HEK293 (cell line): ENCODE measurements at regions not wholly inside any gene's neighbourhood (a gene's known extent, or its start where the extent isn't known, plus 50 kb on each side); places are given as distances from the start of the nearest gene placed in this dataset.

Experiments
- CTCF ChIA-PET: fragments of 350-600 bp; formaldehyde crosslinking; extraction: SDS; loops from one replicate; lab custom pipeline; 2021; ENCODE audit warnings: antibody characterized with exemption; lab: Yijun Ruan, JAX
- POLR2A ChIA-PET: fragments of 300-600 bp; formaldehyde crosslinking; extraction: SDS; loops from one replicate; lab custom pipeline; 2020; ENCODE audit warnings: antibody characterized with exemption, inconsistent platforms; lab: Yijun Ruan, JAX
- H3K27ac ChIP-seq: fragments of 200-500 bp; sonication (Bioruptor generic); 2 replicates; pipeline ENCODE4 v1.5.1; 2014; ENCODE audit warnings: low read depth, low read length, control low read depth, inconsistent platforms; ENCODE audit errors: extremely low read depth
- H3K36me3 ChIP-seq, 2 experiments: fragments of 200-500 bp in 1 of 2; sonication (Bioruptor generic) in 1 of 2; 1 replicate in 1 of 2; 2 replicates in 1 of 2; pipeline ENCODE4 v1.5.1; 2014 to 2017; ENCODE audit warnings: inconsistent platforms in 2 of 2, low read length in 2 of 2; ENCODE audit not compliant: control insufficient read depth in 2 of 2, insufficient read depth in 1 of 2
- H3K4me1 ChIP-seq: fragments of 200-500 bp; sonication (Bioruptor generic); 2 replicates; pipeline ENCODE4 v1.5.1; 2014; ENCODE audit warnings: mild to moderate bottlenecking, low read length, inconsistent platforms; ENCODE audit not compliant: control insufficient read depth, insufficient read depth
- H3K4me3 ChIP-seq: 2 replicates; pipeline ENCODE4 v1.5.1; 2011; ENCODE audit warnings: low read depth, mild to moderate bottlenecking, control low read depth, low read length, moderate library complexity
- H3K9me3 ChIP-seq: fragments of 200-500 bp; sonication (Bioruptor generic); 2 replicates; pipeline ENCODE4 v1.5.1; 2014; ENCODE audit warnings: low read depth, low read length, inconsistent platforms; ENCODE audit not compliant: control insufficient read depth, insufficient read depth
- ATF2 ChIP-seq: fragments of 450-650 bp; formaldehyde crosslinking; IDR thresholded peaks from 2 replicates; pipeline ENCODE4 v1.5.1; 2016; ENCODE audit warnings: missing biosample characterization, missing genetic modification characterization, low read depth
- BCL6B ChIP-seq: fragments of 450-650 bp; formaldehyde crosslinking; IDR thresholded peaks from 2 replicates; pipeline ENCODE4 v1.5.1; 2017; ENCODE audit warnings: missing biosample characterization, missing genetic modification characterization
- GFI1B ChIP-seq: fragments of 450-650 bp; formaldehyde crosslinking; IDR thresholded peaks from 2 replicates; pipeline ENCODE4 v1.5.1; 2016; ENCODE audit warnings: missing biosample characterization, missing genetic modification characterization
- GLI4 ChIP-seq: fragments of 450-650 bp; formaldehyde crosslinking; IDR thresholded peaks from 2 replicates; pipeline ENCODE4 v1.5.1; 2016; ENCODE audit warnings: missing biosample characterization, missing genetic modification characterization
- INSM2 ChIP-seq: fragments of 450-650 bp; formaldehyde crosslinking; IDR thresholded peaks from 2 replicates; pipeline ENCODE4 v1.5.1; 2016; ENCODE audit warnings: missing biosample characterization, missing genetic modification characterization
- KLF7 ChIP-seq: fragments of 450-650 bp; formaldehyde crosslinking; IDR thresholded peaks from 2 replicates; pipeline ENCODE4 v1.5.1; 2016; ENCODE audit warnings: missing biosample characterization, missing genetic modification characterization, borderline replicate concordance
- PBX3 ChIP-seq: sonication (generic); formaldehyde crosslinking; IDR thresholded peaks from 2 replicates; pipeline ENCODE4 v1.8.1; 2022; ENCODE audit warnings: mild to moderate bottlenecking, moderate library complexity, missing genetic modification reagents
- TSHZ1 ChIP-seq: fragments of 450-650 bp; formaldehyde crosslinking; IDR thresholded peaks from 2 replicates; pipeline ENCODE4 v1.5.1; 2016; ENCODE audit warnings: missing biosample characterization, missing genetic modification characterization, borderline replicate concordance
- ZBTB6 ChIP-seq: fragments of 450-650 bp; formaldehyde crosslinking; IDR thresholded peaks from 2 replicates; pipeline ENCODE4 v1.5.1; 2017; ENCODE audit warnings: missing biosample characterization, missing genetic modification characterization
- ZNF114 ChIP-seq: fragments of 450-650 bp; formaldehyde crosslinking; IDR thresholded peaks from 2 replicates; pipeline ENCODE4 v1.5.0; 2017; ENCODE audit warnings: missing biosample characterization, missing genetic modification characterization
- ZNF148 ChIP-seq: fragments of 450-650 bp; formaldehyde crosslinking; IDR thresholded peaks from 2 replicates; pipeline ENCODE4 v1.5.0; 2017; ENCODE audit warnings: missing biosample characterization, missing genetic modification characterization, borderline replicate concordance
- ZNF155 ChIP-seq: fragments of 450-650 bp; formaldehyde crosslinking; IDR thresholded peaks from 2 replicates; pipeline ENCODE4 v1.5.1; 2016; ENCODE audit warnings: missing biosample characterization, missing genetic modification characterization
- ZNF544 ChIP-seq: fragments of 450-650 bp; formaldehyde crosslinking; IDR thresholded peaks from 2 replicates; pipeline ENCODE4 v1.5.0; 2017; ENCODE audit warnings: missing biosample characterization, missing genetic modification characterization
- ZNF549 ChIP-seq: fragments of 450-650 bp; IDR thresholded peaks from 2 replicates; pipeline ENCODE4 v1.5.1; 2018; ENCODE audit warnings: missing biosample characterization, missing genetic modification characterization, mild to moderate bottlenecking, inconsistent platforms, moderate library complexity
- ZNF555 ChIP-seq: fragments of 450-650 bp; formaldehyde crosslinking; conservative IDR thresholded peaks from 2 replicates; pipeline ENCODE4 v1.5.1; 2017; ENCODE audit warnings: missing biosample characterization, mild to moderate bottlenecking, missing genetic modification characterization, inconsistent platforms
- ZNF560 ChIP-seq: fragments of 450-650 bp; formaldehyde crosslinking; IDR thresholded peaks from 2 replicates; pipeline ENCODE4 v1.5.1; 2017; ENCODE audit warnings: missing biosample characterization, missing genetic modification characterization, borderline replicate concordance
- ZNF624 ChIP-seq: fragments of 450-650 bp; formaldehyde crosslinking; IDR thresholded peaks from 2 replicates; pipeline ENCODE4 v1.5.1; 2017; ENCODE audit warnings: missing biosample characterization, missing genetic modification characterization
- ZNF670 ChIP-seq: fragments of 450-650 bp; formaldehyde crosslinking; IDR thresholded peaks from 2 replicates; pipeline ENCODE4 v1.5.1; 2016; ENCODE audit warnings: missing biosample characterization, missing genetic modification characterization, low read depth
- ZNF76 ChIP-seq: fragments of 450-650 bp; formaldehyde crosslinking; IDR thresholded peaks from 2 replicates; pipeline ENCODE4; 2016; ENCODE audit warnings: low read depth, missing biosample characterization, missing genetic modification characterization, borderline replicate concordance
- ZSCAN30 ChIP-seq: fragments of 450-650 bp; IDR thresholded peaks from 2 replicates; pipeline ENCODE4 v1.5.1; 2018; ENCODE audit warnings: missing biosample characterization, mild to moderate bottlenecking, missing genetic modification characterization, moderate library complexity

GRCh38 chr14:58733451-58734208 is 95.9 kb downstream of the DACT1 start:
- ChIA-PET POLR2A (no interaction called here), CTCF (interaction anchor here (1.5 kb wide), 1 partner anchor 94 kb away, joined by 4 read pairs; no protein-coding TSS in a partner anchor)
- TF ChIP-seq ATF2 (tag by site-specific recombination): no peak
- no peak for TF ChIP-seq ZBTB6
- no peak for TF ChIP-seq KLF7 (tag by site-specific recombination)
- TF ChIP-seq ZNF670 (tag by site-specific recombination): no peak
- no peak for TF ChIP-seq ZNF155 (tag by site-specific recombination)
- no peak for TF ChIP-seq ZSCAN30 (tag by site-specific recombination)
- TF ChIP-seq TSHZ1: no peak
- TF ChIP-seq ZNF148 (tag by site-specific recombination): no peak
- no peak for TF ChIP-seq ZNF624 (tag by site-specific recombination)
- no peak for TF ChIP-seq ZNF560 (tag by site-specific recombination)
- no peak for TF ChIP-seq BCL6B (tag by site-specific recombination)
- no peak for TF ChIP-seq ZNF114
- no peak for TF ChIP-seq PBX3
- TF ChIP-seq GFI1B (tag by site-specific recombination): no peak
- no peak for TF ChIP-seq ZNF76 (tag by site-specific recombination)
- TF ChIP-seq GLI4 (tag by site-specific recombination): no peak
- TF ChIP-seq ZNF544 (tag by site-specific recombination): no peak
- TF ChIP-seq ZNF549: no peak
- TF ChIP-seq INSM2: no peak
- no peak for TF ChIP-seq ZNF555 (tag by site-specific recombination)

More at GRCh38 chr14:58733451-58734208, 95.9 kb downstream of the DACT1 start:
- Histone ChIP-seq H3K4me3 (no peak overlapping the region), H3K36me3 (no peaks in the 10 kb centered on the region), H3K4me1 (peaks cover 1% of the 10 kb centered on the region; the same call in 1 of the 2 replicates), H3K9me3 (no peaks in the 10 kb centered on the region), H3K27ac (no peak overlapping the region)
